H9 (cell line): ENCODE measurements at regions not wholly inside any gene's neighbourhood (a gene's known extent, or its start where the extent isn't known, plus 50 kb on each side); places are given as distances from the start of the nearest gene placed in this dataset.

Experiments
- DNase-seq: peaks from one replicate; pipeline ENCODE4 v3.0.0-alpha.2; 2017
- H2AFZ ChIP-seq: one replicate; pipeline ENCODE4 v1.6.1; 2013; ENCODE audit warnings: mild to moderate bottlenecking, low read length, control low read depth, moderate library complexity
- H2AK5ac ChIP-seq: 2 replicates; pipeline ENCODE4 v1.6.1; 2013; ENCODE audit warnings: low read length, control low read depth, mixed read lengths; ENCODE audit not compliant: insufficient read length
- H2BK120ac ChIP-seq: one replicate; pipeline ENCODE4 v1.6.1; 2013; ENCODE audit warnings: low read depth, mild to moderate bottlenecking, low read length, control low read depth, inconsistent platforms; ENCODE audit not compliant: poor library complexity, severe bottlenecking
- H2BK12ac ChIP-seq: 2 replicates; pipeline ENCODE4 v1.6.1; 2013; ENCODE audit warnings: low read length, control low read depth, mixed read lengths, low read depth; ENCODE audit not compliant: insufficient read length
- H2BK15ac ChIP-seq: 2 replicates; pipeline ENCODE4 v1.6.1; 2013; ENCODE audit warnings: low read depth, low read length, control low read depth
- H2BK20ac ChIP-seq: one replicate; pipeline ENCODE4 v1.6.1; 2013; ENCODE audit warnings: low read depth, mild to moderate bottlenecking, low read length, control low read depth, inconsistent platforms; ENCODE audit not compliant: poor library complexity, severe bottlenecking
- H2BK5ac ChIP-seq: 2 replicates; pipeline ENCODE4 v1.6.1; 2013; ENCODE audit warnings: low read length, control low read depth, mixed read lengths; ENCODE audit not compliant: insufficient read length
- H3K14ac ChIP-seq: 2 replicates; pipeline ENCODE4 v1.6.1; 2013; ENCODE audit warnings: low read length, control low read depth; ENCODE audit not compliant: insufficient read depth
- H3K18ac ChIP-seq: 2 replicates; pipeline ENCODE4 v1.6.1; 2013; ENCODE audit warnings: low read depth, mild to moderate bottlenecking, mixed read lengths, low read length, control low read depth; ENCODE audit not compliant: insufficient read length
- H3K23ac ChIP-seq: 2 replicates; pipeline ENCODE4 v1.6.1; 2013; ENCODE audit warnings: low read length, control low read depth, mixed read lengths, low read depth; ENCODE audit not compliant: insufficient read length
- H3K23me2 ChIP-seq: 2 replicates; pipeline ENCODE4 v1.6.1; 2013; ENCODE audit warnings: low read depth, mild to moderate bottlenecking, mixed read lengths, low read length, control low read depth; ENCODE audit not compliant: insufficient read length, poor library complexity, severe bottlenecking
- H3K27ac ChIP-seq: 2 replicates; pipeline ENCODE4 v1.5.1; 2013; ENCODE audit warnings: low read length, control low read depth, mixed read lengths, low read depth; ENCODE audit not compliant: insufficient read length
- H3K27me3 ChIP-seq: 2 replicates; pipeline ENCODE4 v1.6.1; 2013; ENCODE audit warnings: low read length, control low read depth, inconsistent platforms; ENCODE audit not compliant: insufficient read depth
- H3K4ac ChIP-seq: 2 replicates; pipeline ENCODE4 v1.6.1; 2013; ENCODE audit warnings: low read depth, mild to moderate bottlenecking, control low read depth, inconsistent platforms, low read length, moderate library complexity
- H3K4me1 ChIP-seq: 2 replicates; pipeline ENCODE4 v1.6.1; 2013; ENCODE audit warnings: low read length, control low read depth, inconsistent platforms; ENCODE audit not compliant: insufficient read depth
- H3K4me2 ChIP-seq: 2 replicates; pipeline ENCODE4 v1.6.1; 2013; ENCODE audit warnings: low read length, control low read depth, mixed read lengths; ENCODE audit not compliant: insufficient read length, insufficient read depth
- H3K56ac ChIP-seq: 2 replicates; pipeline ENCODE4 v1.6.1; 2013; ENCODE audit warnings: low read depth, mild to moderate bottlenecking, mixed read lengths, low read length, control low read depth; ENCODE audit not compliant: insufficient read length
- H3K79me1 ChIP-seq: 2 replicates; pipeline ENCODE4 v1.6.1; 2013; ENCODE audit warnings: low read depth, mild to moderate bottlenecking, moderate library complexity, low read length, control low read depth, inconsistent platforms; ENCODE audit not compliant: insufficient read depth, poor library complexity, severe bottlenecking
- H3K79me2 ChIP-seq: 2 replicates; pipeline ENCODE4 v1.6.1; 2013; ENCODE audit warnings: low read length, control low read depth, inconsistent platforms; ENCODE audit not compliant: insufficient read depth
- H3K9ac ChIP-seq: 2 replicates; pipeline ENCODE4 v1.6.1; 2013; ENCODE audit warnings: low read length, control low read depth, mixed read lengths; ENCODE audit not compliant: insufficient read length; ENCODE audit errors: extremely low read depth
- H3K9me3 ChIP-seq: one replicate; pipeline ENCODE4 v1.6.1; 2013; ENCODE audit warnings: low read depth, low read length, inconsistent platforms; ENCODE audit not compliant: control insufficient read depth
- H3T11ph ChIP-seq: one replicate; pipeline ENCODE4 v1.6.1; 2013; ENCODE audit warnings: mild to moderate bottlenecking, low read length, control low read depth, inconsistent platforms
- H4K20me1 ChIP-seq: one replicate; pipeline ENCODE4 v1.6.1; 2013; ENCODE audit not compliant: control insufficient read depth, insufficient read length, insufficient read depth
- H4K5ac ChIP-seq: 2 replicates; pipeline ENCODE4 v1.6.1; 2013; ENCODE audit warnings: low read depth, mild to moderate bottlenecking, mixed read lengths, low read length, control low read depth; ENCODE audit not compliant: insufficient read length
- H4K8ac ChIP-seq: replicated peaks from 2 replicates; pipeline ENCODE4 v1.6.1; 2013; ENCODE audit warnings: low read length, control low read depth, mixed read lengths, low read depth; ENCODE audit not compliant: insufficient read length
- H4K91ac ChIP-seq: 2 replicates; pipeline ENCODE4 v1.6.1; 2013; ENCODE audit warnings: low read depth, mild to moderate bottlenecking, moderate library complexity, mixed read lengths, low read length, control low read depth; ENCODE audit not compliant: insufficient read length
- H3K27ac Mint-ChIP-seq, 3 experiments: 2 replicates in 2 of 3; 3 replicates in 1 of 3; pipeline ENCODE4 v1.8.0; 2020 to 2021; ENCODE audit warnings: mixed read lengths in 3 of 3, mild to moderate bottlenecking in 1 of 3, moderate library complexity in 1 of 3
- H3K27me3 Mint-ChIP-seq: 2 replicates; pipeline ENCODE4 v1.8.0; 2021; ENCODE audit warnings: low read depth, mild to moderate bottlenecking, moderate library complexity, mixed read lengths
- H3K36me3 Mint-ChIP-seq, 3 experiments: 2 replicates in 2 of 3; 3 replicates in 1 of 3; pipeline ENCODE4 v1.8.0; 2020 to 2021; ENCODE audit warnings: low read depth in 3 of 3, mixed read lengths in 3 of 3; ENCODE audit not compliant: insufficient read depth in 1 of 3
- H3K4me1 Mint-ChIP-seq, 2 experiments: 2 replicates each; pipeline ENCODE4 v1.8.0; 2020; ENCODE audit warnings: mixed read lengths in 2 of 2
- H3K4me3 Mint-ChIP-seq, 2 experiments: 2 replicates in 1 of 2; 3 replicates in 1 of 2; pipeline ENCODE4 v1.8.0; 2020 to 2021; ENCODE audit warnings: mild to moderate bottlenecking in 2 of 2, mixed read lengths in 2 of 2, moderate library complexity in 1 of 2
- H3K9me3 Mint-ChIP-seq, 2 experiments: 2 replicates in 1 of 2; 3 replicates in 1 of 2; pipeline ENCODE4 v1.8.0; 2020; ENCODE audit warnings: mild to moderate bottlenecking in 2 of 2, mixed read lengths in 2 of 2, moderate library complexity in 1 of 2
- CTCF ChIP-seq: fragments of 200-600 bp; sonication (generic); conservative IDR thresholded peaks from 3 replicates; pipeline ENCODE4 v1.8.0; 2021; ENCODE audit warnings: antibody characterized with exemption, mild to moderate bottlenecking
- WGBS: extraction: QIAGEN DNeasy Blood & Tissue Kit; methylation state at CpG from one replicate; pipeline ENCODE4 v1.1.7; 2013; ENCODE audit warnings: missing lambda C conversion rate, low lambda C conversion rate, mixed read lengths; ENCODE audit not compliant: insufficient read length; ENCODE audit errors: extremely low coverage; 5-methylcytosine and 5-hydroxymethylcytosine counted together

GRCh38 chr16:79480056-79480455 lies 120.5 kb downstream of the MAF start:
- no peaks in the 10 kb centered on the region for H3K9me3 Mint-ChIP-seq
- H2AFZ ChIP-seq: no peak overlapping the region

More at GRCh38 chr16:79480056-79480455, 120.5 kb downstream of the MAF start:
- Histone ChIP-seq H2BK5ac (no peak overlapping the region), H4K20me1 (no peaks in the 10 kb centered on the region), H3K9ac (no peak overlapping the region), H3T11ph (no peak overlapping the region), H3K27me3 (no peaks in the 10 kb centered on the region), H4K8ac (no peak overlapping the region), H3K79me2 (no peaks in the 10 kb centered on the region), H3K23ac (no peak overlapping the region), H3K23me2 (no peaks in the 10 kb centered on the region), H2BK120ac (no peak overlapping the region), H3K4ac (no peak overlapping the region), H3K4me2 (no peak overlapping the region), H3K18ac (no peak overlapping the region), H3K27ac (no peak overlapping the region), H3K56ac (no peak overlapping the region), H2BK20ac (no peak overlapping the region), H2BK12ac (no peak overlapping the region), H4K5ac (no peak overlapping the region), H4K91ac (no peak overlapping the region), H3K79me1 (no peaks in the 10 kb centered on the region), H2AK5ac (no peak overlapping the region), H3K4me1 (no peaks in the 10 kb centered on the region), H2BK15ac (no peak overlapping the region), H3K14ac (no peak overlapping the region), H3K9me3 (no peaks in the 10 kb centered on the region)
- H3K4me3 Mint-ChIP-seq: no peak overlapping the region
- H3K27me3 Mint-ChIP-seq: peaks cover 8% of the 10 kb centered on the region
- DNase-seq: no peak
- H3K4me1 Mint-ChIP-seq: peaks cover 4 to 8% of the 10 kb centered on the region in 2 experiments; a peak in 3 of 4 replicates
- no peaks in the 10 kb centered on the region; a peak in 1 of 7 replicates for H3K36me3 Mint-ChIP-seq
- no CpG with 5 or more reads among the region's 8 CpGs for WGBS
- no peak for TF ChIP-seq CTCF
- no peak overlapping the region for H3K27ac Mint-ChIP-seq
